Skin epidermis (tissue), 12 donors: ENCODE measurements at regions not wholly inside any gene's neighbourhood (a gene's known extent, or its start where the extent isn't known, plus 50 kb on each side); places are given as distances from the start of the nearest gene placed in this dataset.
"Not testable (repeated sequence)": the region's sequence is repeated elsewhere in the genome, so short reads cannot be mapped to it uniquely, and the experiment has no call there.

Experiments used
- H3K27ac ChIP-seq, 21 experiments: fragments of 200-600 bp; sonication (generic) in 11 of 21; one replicate each; pipeline ENCODE4 v1.5.0; 2020; ENCODE audit warnings: mild to moderate bottlenecking in 3 of 21, inconsistent platforms in 2 of 21, moderate library complexity in 2 of 21
- H3K4me3 ChIP-seq, 7 experiments: fragments of 200-600 bp; sonication (generic) in 2 of 7; one replicate each; pipeline ENCODE4 v1.5.0; 2020; ENCODE audit warnings: inconsistent platforms in 2 of 7, mild to moderate bottlenecking in 2 of 7, moderate library complexity in 1 of 7

GRCh38 chr16:66020046-66020445, 346.4 kb upstream of the CDH5 start:
- H3K4me3 ChIP-seq, result no peak overlapping the region
- no peak overlapping the region for H3K27ac ChIP-seq

GRCh38 chr16:66019502-66019901, 347.0 kb upstream of the CDH5 start:
- not testable (repeated sequence) for H3K4me3 ChIP-seq, H3K27ac ChIP-seq

GRCh38 chr16:66014221-66014620, 352.3 kb upstream of the CDH5 start:
- Histone ChIP-seq H3K4me3 (no peak overlapping the region), H3K27ac (no peak overlapping the region)

GRCh38 chr16:66013486-66013885, 353.0 kb upstream of the CDH5 start:
- Histone ChIP-seq H3K27ac (no peak overlapping the region), H3K4me3 (no peak overlapping the region)

- H3K4me3 ChIP-seq, result no peak overlapping the region
- H3K27ac ChIP-seq, result peak overlapping the region in 5 of 21 experiments; percentile 15 to 67 (median 48)
Measured at GRCh38 chr16:66008136-66008535, 358.4 kb upstream of the CDH5 start.

GRCh38 chr16:66007717-66008116, 358.8 kb upstream of the CDH5 start:
- no peak overlapping the region for H3K4me3 ChIP-seq
- peak overlapping the region in 5 of 21 experiments; percentile 15 to 67 (median 48) for H3K27ac ChIP-seq

GRCh38 chr16:66006485-66006884, 360.0 kb upstream of the CDH5 start:
- H3K4me3 ChIP-seq, result no peak overlapping the region
- H3K27ac ChIP-seq, result peak overlapping the region in 2 of 21 experiments; percentile 37 to 63

GRCh38 chr16:66004699-66005098, 361.8 kb upstream of the CDH5 start:
- H3K27ac ChIP-seq, result no peak overlapping the region

GRCh38 chr16:66003201-66003600, 363.3 kb upstream of the CDH5 start:
- no peak overlapping the region for H3K4me3 ChIP-seq
- H3K27ac ChIP-seq, result peak overlapping the region in 1 of 21 experiments; percentile 50

More at GRCh38 chr16:66004699-66005098, 361.8 kb upstream of the CDH5 start:
- no peak overlapping the region for H3K4me3 ChIP-seq

- no peak overlapping the region for H3K27ac ChIP-seq
- no peak overlapping the region for H3K4me3 ChIP-seq
Measured at GRCh38 chr16:66002601-66003000, 363.9 kb upstream of the CDH5 start.

GRCh38 chr16:66001432-66001831, 365.1 kb upstream of the CDH5 start:
- no peak overlapping the region for H3K4me3 ChIP-seq
- no peak overlapping the region for H3K27ac ChIP-seq

- Histone ChIP-seq H3K4me3 (no peak overlapping the region), H3K27ac (no peak overlapping the region)
Measured at GRCh38 chr16:65998443-65998842, 368.0 kb upstream of the CDH5 start.

- no peak overlapping the region for H3K4me3 ChIP-seq
- H3K27ac ChIP-seq, result no peak overlapping the region
Measured at GRCh38 chr16:65994291-65994690, 372.2 kb upstream of the CDH5 start.

GRCh38 chr16:65991149-65991701, 375.3 kb upstream of the CDH5 start:
- Histone ChIP-seq H3K4me3 (no peak overlapping the region), H3K27ac (no peak overlapping the region)

GRCh38 chr16:65989861-65990604, 376.5 kb upstream of the CDH5 start:
- H3K27ac ChIP-seq, result no peak overlapping the region

GRCh38 chr16:65988024-65988595, 378.4 kb upstream of the CDH5 start:
- H3K27ac ChIP-seq, result no peak overlapping the region
- H3K4me3 ChIP-seq, result no peak overlapping the region

More at GRCh38 chr16:65989861-65990604, 376.5 kb upstream of the CDH5 start:
- no peak overlapping the region for H3K4me3 ChIP-seq

- Histone ChIP-seq H3K27ac (no peak overlapping the region), H3K4me3 (no peak overlapping the region)
Measured at GRCh38 chr16:65984296-65984695, 382.2 kb upstream of the CDH5 start.

GRCh38 chr16:65981057-65981456, 385.4 kb upstream of the CDH5 start:
- Histone ChIP-seq H3K27ac (no peak overlapping the region), H3K4me3 (no peak overlapping the region)

- Histone ChIP-seq H3K27ac (no peak overlapping the region), H3K4me3 (no peak overlapping the region)
Measured at GRCh38 chr16:65975049-65975708, 391.3 kb upstream of the CDH5 start.

GRCh38 chr16:65967376-65967775, 399.1 kb upstream of the CDH5 start:
- H3K4me3 ChIP-seq, result no peak overlapping the region
- no peak overlapping the region for H3K27ac ChIP-seq

GRCh38 chr16:65965628-65966027, 400.9 kb upstream of the CDH5 start:
- H3K4me3 ChIP-seq, result no peak overlapping the region
- H3K27ac ChIP-seq, result no peak overlapping the region
